GM21786 (cell line): ENCODE measurements at regions not wholly inside any gene's neighbourhood (a gene's known extent, or its start where the extent isn't known, plus 50 kb on each side); places are given as distances from the start of the nearest gene placed in this dataset.
"Not testable (repeated sequence)": the region's sequence is repeated elsewhere in the genome, so short reads cannot be mapped to it uniquely, and the experiment has no call there.

Experiments used
- ATAC-seq: cut with Tn5 transposase; IDR thresholded peaks from one replicate; pipeline ENCODE4 v1.9.1; 2021; ENCODE audit not compliant: unreplicated experiment

GRCh38 chr13:63838366-63839110 lies 2422.9 kb upstream of the PCDH20 start:
- ATAC-seq, result no peak

- not testable (repeated sequence) for ATAC-seq
Observed at GRCh38 chr13:63837701-63838100, 2422.1 kb upstream of the PCDH20 start.

GRCh38 chr13:63829609-63830008 lies 2414.0 kb upstream of the PCDH20 start:
- not testable (repeated sequence) for ATAC-seq

- ATAC-seq, result not testable (repeated sequence)
Observed at GRCh38 chr13:63821785-63822184, 2406.1 kb upstream of the PCDH20 start.

- ATAC-seq, result not testable (repeated sequence)
Observed at GRCh38 chr13:63811428-63812004, 2395.9 kb upstream of the PCDH20 start.

GRCh38 chr13:63791134-63791533 lies 2375.5 kb upstream of the PCDH20 start:
- ATAC-seq, result not testable (repeated sequence)

- no peak for ATAC-seq
Observed at GRCh38 chr13:63774133-63774532, 2358.5 kb upstream of the PCDH20 start.

- no peak for ATAC-seq
Observed at GRCh38 chr13:63773476-63773875, 2357.8 kb upstream of the PCDH20 start.

GRCh38 chr13:63757683-63758082 lies 2342.0 kb upstream of the PCDH20 start:
- not testable (repeated sequence) for ATAC-seq

- ATAC-seq, result not testable (repeated sequence)
Observed at GRCh38 chr13:63749857-63750256, 2334.2 kb upstream of the PCDH20 start.

- not testable (repeated sequence) for ATAC-seq
Observed at GRCh38 chr13:63741814-63742101, 2326.1 kb upstream of the PCDH20 start.

GRCh38 chr13:63741029-63741813 lies 2325.6 kb upstream of the PCDH20 start:
- ATAC-seq, result no peak

GRCh38 chr13:63739112-63739735 lies 2323.6 kb upstream of the PCDH20 start:
- ATAC-seq, result not testable (repeated sequence)

GRCh38 chr13:63737418-63737817 lies 2321.8 kb upstream of the PCDH20 start:
- no peak for ATAC-seq

- ATAC-seq, result no peak
Observed at GRCh38 chr13:63731896-63732295, 2316.2 kb upstream of the PCDH20 start.

GRCh38 chr13:63712159-63712558 lies 2296.5 kb upstream of the PCDH20 start:
- not testable (repeated sequence) for ATAC-seq

- no peak for ATAC-seq
Observed at GRCh38 chr13:63706751-63707150, 2291.1 kb upstream of the PCDH20 start.

GRCh38 chr13:63704521-63704920 lies 2288.9 kb upstream of the PCDH20 start:
- ATAC-seq, result no peak

- no peak for ATAC-seq
Observed at GRCh38 chr13:63700350-63700749, 2284.7 kb upstream of the PCDH20 start.

- no peak for ATAC-seq
Observed at GRCh38 chr13:63699948-63700347, 2284.3 kb upstream of the PCDH20 start.

GRCh38 chr13:63696055-63696454 lies 2280.4 kb upstream of the PCDH20 start:
- no peak for ATAC-seq

- ATAC-seq, result no peak
Observed at GRCh38 chr13:63693696-63694095, 2278.0 kb upstream of the PCDH20 start.
